Colonic mucosa (tissue), 4 donors: ENCODE measurements at regions not wholly inside any gene's neighbourhood (a gene's known extent, or its start where the extent isn't known, plus 50 kb on each side); places are given as distances from the start of the nearest gene placed in this dataset.

ENCODE experiments used
- DNase-seq: peaks from one replicate; pipeline ENCODE4 v3.0.0-alpha.2; 2020
- H3K27ac ChIP-seq: fragments of 200-600 bp; one replicate; pipeline ENCODE4 v1.8.0; 2021
- H3K27me3 ChIP-seq: fragments of 200-600 bp; one replicate; pipeline ENCODE4 v1.8.0; 2021
- H3K36me3 ChIP-seq: fragments of 200-600 bp; one replicate; pipeline ENCODE4 v1.8.0; 2021
- H3K4me1 ChIP-seq: fragments of 200-600 bp; one replicate; pipeline ENCODE4 v1.8.0; 2021; ENCODE audit warnings: mild to moderate bottlenecking
- H3K4me3 ChIP-seq: fragments of 200-600 bp; one replicate; pipeline ENCODE4 v1.8.0; 2021
- H3K9ac ChIP-seq, 2 donors: one replicate each; pipeline ENCODE4 v1.7.0; 2013; ENCODE audit warnings: control low read depth in 2 of 2, low read depth in 2 of 2, low read length in 2 of 2
- H3K9me3 ChIP-seq: fragments of 200-600 bp; one replicate; pipeline ENCODE4 v1.8.0; 2021
- CTCF ChIP-seq: fragments of 200-600 bp; IDR thresholded peaks from one replicate; pipeline ENCODE4 v1.8.0; 2022; ENCODE audit warnings: antibody characterized with exemption, mild to moderate bottlenecking
- intact Hi-C: fragments of 100-400 bp; cut with DNase I; formaldehyde crosslinking; loops from one replicate; pipeline ENCODE4 v1.14.1; 2022
- donor health status: healthy.
- donor health status: DM: no; HTN: no; CAD: no.
- donor health status: DM: no; HTN: no; CAD: no.

- H3K9me3 ChIP-seq = no peaks in the 10 kb centered on the region
- intact Hi-C loops = no loop called here
- no peak overlapping the region for H3K4me3 ChIP-seq
- H3K36me3 ChIP-seq = no peaks in the 10 kb centered on the region
- H3K27ac ChIP-seq = no peak overlapping the region
- H3K4me1 ChIP-seq = no peaks in the 10 kb centered on the region
- DNase-seq = no peak
- no peak overlapping the region for H3K9ac ChIP-seq
- no peaks in the 10 kb centered on the region for H3K27me3 ChIP-seq
- no peak for TF ChIP-seq CTCF
Observed at GRCh38 chr5:167554564-167555290, 736.7 kb upstream of the WWC1 start.

DNA sequence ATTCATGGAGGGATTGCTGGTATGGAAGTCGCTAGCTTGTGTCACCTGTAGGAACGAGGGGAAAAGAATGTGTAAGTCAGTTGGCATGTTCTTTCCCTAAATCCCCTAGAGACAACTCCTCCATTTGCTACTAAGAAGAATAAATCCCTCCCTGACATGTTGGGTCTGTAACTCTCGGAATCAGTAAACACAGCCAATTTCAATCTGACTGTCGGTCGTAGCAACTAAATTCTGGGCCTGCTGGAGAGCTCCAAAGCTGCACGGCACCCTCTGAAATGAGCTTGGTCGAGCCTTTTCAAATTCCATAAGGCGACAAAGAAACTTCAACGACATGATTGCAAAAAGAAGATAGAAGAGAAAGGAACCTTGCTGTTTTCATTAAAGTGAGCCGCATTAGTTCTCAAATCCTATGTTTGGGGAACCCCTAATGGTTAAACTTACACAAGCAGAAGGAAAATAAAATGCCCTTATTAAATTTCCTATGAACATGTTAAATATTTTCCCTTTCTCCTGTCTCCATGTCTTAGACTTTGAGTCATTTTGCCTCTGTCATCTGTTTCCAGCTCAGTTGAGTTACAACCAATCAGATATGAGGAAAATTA lies 735.8 kb upstream of the WWC1 start:
- TF ChIP-seq CTCF = no peak
- DNase-seq = no peak
- intact Hi-C loops = no loop called here
- Histone ChIP-seq H3K4me1 (no peaks in the 10 kb centered on the region), H3K27ac (no peak overlapping the region), H3K4me3 (no peak overlapping the region), H3K9ac (no peak overlapping the region), H3K9me3 (no peaks in the 10 kb centered on the region), H3K27me3 (no peaks in the 10 kb centered on the region), H3K36me3 (no peaks in the 10 kb centered on the region)

DNA sequence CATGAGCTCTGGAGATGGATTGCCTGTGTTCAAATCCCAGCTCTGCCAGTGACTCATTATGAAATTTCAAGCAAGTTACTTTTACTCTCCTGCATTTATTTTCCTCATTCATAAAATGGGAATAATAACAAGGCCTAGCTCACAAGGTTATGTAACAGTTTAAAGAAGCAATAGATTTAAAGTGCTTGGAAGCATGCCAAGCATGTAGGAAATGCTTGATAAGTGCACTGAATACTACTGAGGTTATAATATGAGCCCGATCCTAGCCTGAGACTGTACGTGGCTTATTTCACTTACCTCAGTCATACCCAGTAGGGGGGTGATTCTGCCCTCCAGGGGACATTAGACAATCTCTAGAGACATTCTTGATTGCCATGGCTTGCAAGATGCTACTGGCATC lies 734.1 kb upstream of the WWC1 start:
- no peaks in the 10 kb centered on the region for H3K36me3 ChIP-seq

GRCh38 chr5:167561796-167562195 lies 729.6 kb upstream of the WWC1 start:
- H3K9ac ChIP-seq = no peak overlapping the region
- intact Hi-C loops = loop anchor here (10.0 kb wide), 1 partner anchor 297 kb away; no protein-coding TSS in a partner anchor
- no peak overlapping the region for H3K4me3 ChIP-seq
- no peak for DNase-seq
- H3K27me3 ChIP-seq = no peaks in the 10 kb centered on the region
- H3K4me1 ChIP-seq = no peaks in the 10 kb centered on the region
- H3K27ac ChIP-seq = no peak overlapping the region
- no peak for TF ChIP-seq CTCF
- no peaks in the 10 kb centered on the region for H3K9me3 ChIP-seq
- no peaks in the 10 kb centered on the region for H3K36me3 ChIP-seq

More for the DNA sequence above, 734.1 kb upstream of the WWC1 start:
- H3K9ac ChIP-seq = no peak overlapping the region
- TF ChIP-seq CTCF = no peak
- H3K4me3 ChIP-seq = no peak overlapping the region
- H3K4me1 ChIP-seq = no peaks in the 10 kb centered on the region
- intact Hi-C loops = no loop called here
- no peak overlapping the region for H3K27ac ChIP-seq
- no peaks in the 10 kb centered on the region for H3K9me3 ChIP-seq
- H3K27me3 ChIP-seq = no peaks in the 10 kb centered on the region
- no peak for DNase-seq

- no peak for TF ChIP-seq CTCF
- DNase-seq = no peak
- Histone ChIP-seq H3K9me3 (no peaks in the 10 kb centered on the region), H3K36me3 (no peaks in the 10 kb centered on the region), H3K9ac (no peak overlapping the region), H3K27me3 (no peaks in the 10 kb centered on the region), H3K4me1 (no peaks in the 10 kb centered on the region), H3K27ac (no peak overlapping the region), H3K4me3 (no peak overlapping the region)
- intact Hi-C loops = loop anchor here (10.0 kb wide), 1 partner anchor 299 kb away; no protein-coding TSS in a partner anchor
Observed at GRCh38 chr5:167564275-167564674, 727.2 kb upstream of the WWC1 start.
